WTC11 (cell line): ENCODE measurements at regions not wholly inside any gene's neighbourhood (a gene's known extent, or its start where the extent isn't known, plus 50 kb on each side); places are given as distances from the start of the nearest gene placed in this dataset.
"Not testable (repeated sequence)": the region's sequence is repeated elsewhere in the genome, so short reads cannot be mapped to it uniquely, and the experiment has no call there.

ENCODE experiments used
- ATAC-seq: fragments of 200-7000 bp; cut with Tn5 transposase; 2 replicates; pipeline ENCODE4 v1.10.0; 2021; ENCODE audit warnings: mild to moderate bottlenecking, moderate library complexity
- CTCF ChIA-PET: fragments of 300-600 bp; sonication (Branson Sonifier 250); formaldehyde crosslinking; loops from one replicate; lab custom pipeline; 2021; ENCODE audit warnings: antibody characterized with exemption; lab: Charles Lee
- POLR2A ChIA-PET: fragments of 350-600 bp; sonication (Branson Sonifier 250); formaldehyde crosslinking; loops from one replicate; lab custom pipeline; 2021; ENCODE audit warnings: antibody characterized with exemption; lab: Charles Lee
- DNase-seq: peaks from one replicate; pipeline ENCODE4 v3.0.0; 2021; ENCODE audit warnings: low spot score
- H3K27ac Mint-ChIP-seq: 2 replicates; pipeline ENCODE4 v1.8.0; 2021; ENCODE audit warnings: mixed read lengths
- H3K27me3 Mint-ChIP-seq: 2 replicates; pipeline ENCODE4 v1.8.0; 2021; ENCODE audit warnings: low read depth, mild to moderate bottlenecking, moderate library complexity, mixed read lengths
- H3K36me3 Mint-ChIP-seq: 2 replicates; pipeline ENCODE4 v1.8.0; 2021; ENCODE audit warnings: mixed read lengths
- H3K4me1 Mint-ChIP-seq: 2 replicates; pipeline ENCODE4 v1.8.0; 2022; ENCODE audit warnings: mixed read lengths
- H3K4me3 Mint-ChIP-seq: 2 replicates; pipeline ENCODE4 v1.8.0; 2021; ENCODE audit warnings: mild to moderate bottlenecking, moderate library complexity, mixed read lengths
- H3K9me3 Mint-ChIP-seq: 2 replicates; pipeline ENCODE4 v1.8.0; 2021; ENCODE audit warnings: mixed read lengths
- AFF4 ChIP-seq: sonication (generic); formaldehyde crosslinking; IDR thresholded peaks from 2 replicates; pipeline ENCODE4 v1.8.1; 2023; ENCODE audit warnings: mild to moderate bottlenecking, missing genetic modification reagents, borderline replicate concordance
- CBFB ChIP-seq: sonication (generic); formaldehyde crosslinking; IDR thresholded peaks from 2 replicates; pipeline ENCODE4 v1.8.1; 2022; ENCODE audit warnings: mild to moderate bottlenecking, low read depth, missing genetic modification reagents
- E2F4 ChIP-seq: sonication (generic); formaldehyde crosslinking; IDR thresholded peaks from 2 replicates; pipeline ENCODE4 v1.8.1; 2022; ENCODE audit warnings: low read depth, mild to moderate bottlenecking, moderate library complexity, missing genetic modification reagents, borderline replicate concordance
- FOXP4 ChIP-seq: sonication (generic); formaldehyde crosslinking; IDR thresholded peaks from 2 replicates; pipeline ENCODE4 v1.8.0; 2022; ENCODE audit warnings: mild to moderate bottlenecking, missing genetic modification reagents
- IRF1 ChIP-seq: sonication (generic); formaldehyde crosslinking; IDR thresholded peaks from 2 replicates; pipeline ENCODE4 v1.8.0; 2023; ENCODE audit warnings: missing genetic modification reagents
- MLX ChIP-seq: sonication (generic); formaldehyde crosslinking; IDR thresholded peaks from 2 replicates; pipeline ENCODE4 v1.8.1; 2023; ENCODE audit warnings: mild to moderate bottlenecking, missing genetic modification reagents, moderate library complexity
- NR2C2 ChIP-seq: sonication (generic); formaldehyde crosslinking; IDR thresholded peaks from 2 replicates; pipeline ENCODE4 v1.8.0; 2022; ENCODE audit warnings: mild to moderate bottlenecking, missing genetic modification reagents
- PREB ChIP-seq: sonication (generic); formaldehyde crosslinking; IDR thresholded peaks from 2 replicates; pipeline ENCODE4 v1.8.1; 2022; ENCODE audit warnings: mild to moderate bottlenecking, missing genetic modification reagents, moderate library complexity, borderline replicate concordance
- RORB ChIP-seq: fragments of 250-450 bp; sonication (Bioruptor Pico); IDR thresholded peaks from 2 replicates; pipeline ENCODE4 v1.9.0; 2021; ENCODE audit warnings: mild to moderate bottlenecking
- SMAD4 ChIP-seq: sonication (generic); formaldehyde crosslinking; IDR thresholded peaks from 2 replicates; pipeline ENCODE4 v1.8.0; 2022; ENCODE audit warnings: mild to moderate bottlenecking, missing genetic modification reagents
- STAT6 ChIP-seq: sonication (generic); formaldehyde crosslinking; conservative IDR thresholded peaks from 2 replicates; pipeline ENCODE4 v1.8.1; 2023; ENCODE audit warnings: mild to moderate bottlenecking, low read depth, missing genetic modification reagents, moderate library complexity
- TEAD1 ChIP-seq: sonication (generic); formaldehyde crosslinking; IDR thresholded peaks from 2 replicates; pipeline ENCODE4 v1.8.0; 2022; ENCODE audit warnings: mild to moderate bottlenecking, missing genetic modification reagents
- TP53 ChIP-seq: sonication (generic); formaldehyde crosslinking; IDR thresholded peaks from 2 replicates; pipeline ENCODE4 v1.8.1; 2023; ENCODE audit warnings: mild to moderate bottlenecking, missing genetic modification reagents
- ZNF138 ChIP-seq: sonication (generic); formaldehyde crosslinking; conservative IDR thresholded peaks from 2 replicates; pipeline ENCODE4 v1.8.1; 2022; ENCODE audit warnings: mild to moderate bottlenecking, moderate library complexity, missing genetic modification reagents
- ZNF396 ChIP-seq: fragments of 250-450 bp; sonication (Bioruptor Pico); IDR thresholded peaks from 2 replicates; pipeline ENCODE4 v1.8.0; 2021; ENCODE audit warnings: mild to moderate bottlenecking, moderate library complexity, borderline replicate concordance
- ZNF512 ChIP-seq: sonication (generic); formaldehyde crosslinking; IDR thresholded peaks from 2 replicates; pipeline ENCODE4 v1.8.1; 2022; ENCODE audit warnings: missing genetic modification reagents, borderline replicate concordance

GRCh38 chr3:104040896-104041295 lies 1325.8 kb upstream of the ALCAM start (continued):
- no peak for TF ChIP-seq ZNF512 (CRISPR knock-in tag)

- H3K9me3 Mint-ChIP-seq: peaks cover 14% of the 10 kb centered on the region
- H3K27me3 Mint-ChIP-seq, H3K4me1 Mint-ChIP-seq, H3K36me3 Mint-ChIP-seq, H3K27ac Mint-ChIP-seq, POLR2A ChIA-PET, ATAC-seq, CTCF ChIA-PET, H3K4me3 Mint-ChIP-seq, DNase-seq: not testable (repeated sequence)
These were observed 1323.6 kb upstream of the ALCAM start for GRCh38 chr3:104043001-104043543.

- Mint-ChIP-seq H3K27me3 (no peaks in the 10 kb centered on the region), H3K36me3 (no peaks in the 10 kb centered on the region), H3K4me1 (no peaks in the 10 kb centered on the region), H3K27ac (no peak overlapping the region), H3K4me3 (no peak overlapping the region), H3K9me3 (peaks cover 7% of the 10 kb centered on the region)
- DNase-seq: no peak
- ATAC-seq: no peak
- ChIA-PET POLR2A (no interaction called here), CTCF (no interaction called here)
- no peak for TF ChIP-seq MLX
- TF ChIP-seq STAT6 (CRISPR knock-in tag): no peak
- no peak for TF ChIP-seq SMAD4
- TF ChIP-seq AFF4 (CRISPR knock-in tag): no peak
- no peak for TF ChIP-seq TP53 (CRISPR knock-in tag)
- no peak for TF ChIP-seq RORB
- no peak for TF ChIP-seq PREB
- TF ChIP-seq IRF1: no peak
- TF ChIP-seq TEAD1 (CRISPR knock-in tag): no peak
- no peak for TF ChIP-seq E2F4 (CRISPR knock-in tag)
- no peak for TF ChIP-seq CBFB (CRISPR knock-in tag)
- no peak for TF ChIP-seq FOXP4 (CRISPR knock-in tag)
- no peak for TF ChIP-seq NR2C2 (CRISPR knock-in tag)
- no peak for TF ChIP-seq ZNF396 (CRISPR knock-in tag)
- TF ChIP-seq ZNF138: no peak
These were observed 1322.7 kb upstream of the ALCAM start for GRCh38 chr3:104044002-104044401.
